ENCODE measurements at regions not wholly inside any gene's neighbourhood (a gene's known extent, or its start where the extent isn't known, plus 50 kb on each side); places are given as distances from the start of the nearest gene placed in this dataset.

DNA sequence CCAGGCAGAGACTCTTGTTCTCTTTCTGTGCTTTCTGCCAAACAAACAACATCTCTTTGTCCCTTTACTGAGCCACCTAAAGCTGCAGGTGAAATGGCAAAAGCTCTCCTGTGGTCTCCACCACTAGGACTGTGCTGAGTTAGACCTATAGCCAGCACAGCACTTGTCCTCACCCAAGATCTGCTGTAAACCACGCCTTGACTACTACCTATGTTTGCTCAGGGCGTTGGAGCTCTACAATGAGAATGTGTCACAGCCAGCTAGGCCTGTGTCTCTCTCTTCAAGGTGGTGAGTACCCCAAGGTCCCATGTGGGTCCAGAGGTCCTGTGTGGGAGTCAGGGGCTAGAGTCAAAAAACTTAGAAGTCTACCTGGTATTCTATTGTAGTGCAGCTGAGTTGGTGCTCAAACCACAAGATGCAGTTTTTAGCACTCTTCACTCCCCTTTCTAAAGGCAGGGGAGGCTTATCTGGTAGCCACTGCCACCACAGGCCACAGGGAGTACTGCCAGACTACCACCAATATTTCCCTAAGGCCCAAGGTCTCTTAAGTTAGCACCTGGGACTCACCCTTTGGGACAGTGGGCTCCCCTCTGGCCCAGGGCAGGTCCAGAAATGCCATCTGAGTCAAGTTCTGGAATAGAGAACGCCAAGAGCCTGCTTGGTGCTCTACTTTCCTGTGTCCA is 96.8 kb upstream of the RPRM start:
- H4K20me1 ChIP-seq (ENCODE audit: insufficient read depth, low read length), result no peaks in the 10 kb centered on the region
- CTCF ChIA-PET (ENCODE audit: low intra/inter-chr PET ratio, low total read pairs), result no interaction called here
- 0 out of 2 replicates have a peak, but pooled peaks cover 8% of the 10 kb centered on the region for H3K9me3 ChIP-seq (ENCODE audit: low read length)
- H3K36me3 ChIP-seq (replicated peaks in 1 of 2; ENCODE audit: control insufficient read depth in 1 of 2, insufficient read depth in 2 of 2, low read length in 2 of 2), result no peaks in the 10 kb centered on the region
- WGBS (ENCODE audit: low lambda C conversion rate), result 3% methylated on average over 3 of the region's 3 CpGs
- H2AFZ ChIP-seq (ENCODE audit: low read length), result no peak overlapping the region
- in situ Hi-C loops (cut with HindIII; ENCODE audit: extremely low pct_ligation_motif_present, low pct_unique_long_range_greater_than_20kb), result no loop called here
- DNase-seq (ENCODE audit: low spot score) (no peak), FAIRE-seq (no peak), ATAC-seq (peak; percentile 82)
- no peaks in the 10 kb centered on the region for H3K4me1 ChIP-seq (ENCODE audit: insufficient read depth, low read length)
- no peak overlapping the region for H3K9ac ChIP-seq (ENCODE audit: insufficient read depth, low read depth, low read length)
- intact Hi-C loops (cut with micrococcal nuclease; ENCODE audit: unreplicated experiment), result no loop called here
- H3K27me3 ChIP-seq (ENCODE audit: control insufficient read depth in 1 of 2, insufficient read depth in 2 of 2, low read length in 2 of 2), result no peaks in the 10 kb centered on the region
- H3K4me2 ChIP-seq (ENCODE audit: low read depth, low read length), result no peak overlapping the region
- no TSS peak for BruUV-seq (replicated peaks)
- no peak overlapping the region for H3K4me3 ChIP-seq (replicated peaks in 1 of 3; ENCODE audit: insufficient read depth in 1 of 3, low read depth in 2 of 3, low read length in 3 of 3)
- TF ChIP-seq RBM22 (optimal IDR thresholded peaks at IDR 0.05; ENCODE audit: low read length) (no peak), SKI (IDR thresholded peaks at IDR 0.05; ENCODE audit: partially characterized antibody) (no peak), KLF16 (CRISPR knock-in tag; IDR thresholded peaks at IDR 0.05) (no peak), MED1 (CRISPR knock-in tag; IDR thresholded peaks at IDR 0.05) (no peak), ZNF776 (CRISPR knock-in tag; IDR thresholded peaks at IDR 0.05) (no peak), ZBTB7A (CRISPR knock-in tag; IDR thresholded peaks at IDR 0.05) (no peak), XRCC5 (optimal IDR thresholded peaks at IDR 0.05; ENCODE audit: low read length) (no peak), TBP (CRISPR knock-in tag; IDR thresholded peaks at IDR 0.05) (no peak), KLF15 (CRISPR knock-in tag; IDR thresholded peaks at IDR 0.05; ENCODE audit: borderline replicate concordance) (no peak)
- TF ChIP-seq, protein P1, sequence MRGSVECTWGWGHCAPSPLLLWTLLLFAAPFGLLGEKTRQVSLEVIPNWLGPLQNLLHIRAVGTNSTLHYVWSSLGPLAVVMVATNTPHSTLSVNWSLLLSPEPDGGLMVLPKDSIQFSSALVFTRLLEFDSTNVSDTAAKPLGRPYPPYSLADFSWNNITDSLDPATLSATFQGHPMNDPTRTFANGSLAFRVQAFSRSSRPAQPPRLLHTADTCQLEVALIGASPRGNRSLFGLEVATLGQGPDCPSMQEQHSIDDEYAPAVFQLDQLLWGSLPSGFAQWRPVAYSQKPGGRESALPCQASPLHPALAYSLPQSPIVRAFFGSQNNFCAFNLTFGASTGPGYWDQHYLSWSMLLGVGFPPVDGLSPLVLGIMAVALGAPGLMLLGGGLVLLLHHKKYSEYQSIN (CRISPR knock-in tag; IDR thresholded peaks at IDR 0.05; ENCODE audit: borderline replicate concordance), result no peak
- no peaks in the 10 kb centered on the region for H3K79me2 ChIP-seq (ENCODE audit: insufficient read depth, low read length)
- no peak overlapping the region for H3K27ac ChIP-seq (ENCODE audit: extremely low read length, insufficient read depth, low read length)
- POLR2A ChIA-PET, result no interaction called here
